RWPE1 (cell line): ENCODE measurements at regions not wholly inside any gene's neighbourhood (a gene's known extent, or its start where the extent isn't known, plus 50 kb on each side); places are given as distances from the start of the nearest gene placed in this dataset.

ENCODE experiments used
- CTCF ChIA-PET: fragments of 350-600 bp; sonication (Branson Sonifier 250); formaldehyde crosslinking; extraction: SDS; loops from one replicate; lab custom pipeline; 2021; lab: Yijun Ruan, JAX
- POLR2A ChIA-PET: fragments of 400-600 bp; formaldehyde crosslinking; extraction: SDS; loops from one replicate; lab custom pipeline; 2020; ENCODE audit warnings: antibody characterized with exemption; ENCODE audit not compliant: low non-redundant PET; lab: Yijun Ruan, JAX
- DNase-seq: peaks from one replicate; pipeline ENCODE4 v3.0.0; 2012; ENCODE audit warnings: low spot score
- H3K27ac ChIP-seq: fragments of 450-650 bp; 2 replicates; pipeline ENCODE4 v1.5.1; 2017
- TF ChIP-seq, protein P1 (sequence below): fragments of 450-650 bp; conservative IDR thresholded peaks from 2 replicates; pipeline ENCODE4 v1.5.1; 2017; ENCODE audit warnings: low read depth, mild to moderate bottlenecking

DNA sequence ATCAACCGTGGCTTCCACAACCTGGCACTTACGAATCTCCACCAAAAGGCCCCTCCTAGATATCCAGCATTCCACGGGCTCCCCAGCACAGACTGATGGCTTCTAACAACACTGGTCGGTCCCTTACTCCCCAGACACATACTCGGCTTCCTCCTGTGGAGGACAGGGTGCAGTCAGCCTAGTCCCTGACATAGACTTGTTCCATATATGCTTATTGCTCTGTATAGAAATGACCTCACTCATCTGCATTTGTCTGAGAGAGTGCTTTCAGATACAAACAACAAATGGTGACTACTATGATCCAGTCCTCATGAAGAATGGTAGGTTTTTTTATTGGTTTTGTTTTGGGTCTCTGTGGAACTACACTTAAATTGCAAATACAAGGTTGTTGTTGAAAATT is 72.4 kb downstream of the TMEM215 start:
- ChIA-PET CTCF (no interaction called here), POLR2A (no interaction called here)
- H3K27ac ChIP-seq, result no peak overlapping the region
- TF ChIP-seq, protein P1, sequence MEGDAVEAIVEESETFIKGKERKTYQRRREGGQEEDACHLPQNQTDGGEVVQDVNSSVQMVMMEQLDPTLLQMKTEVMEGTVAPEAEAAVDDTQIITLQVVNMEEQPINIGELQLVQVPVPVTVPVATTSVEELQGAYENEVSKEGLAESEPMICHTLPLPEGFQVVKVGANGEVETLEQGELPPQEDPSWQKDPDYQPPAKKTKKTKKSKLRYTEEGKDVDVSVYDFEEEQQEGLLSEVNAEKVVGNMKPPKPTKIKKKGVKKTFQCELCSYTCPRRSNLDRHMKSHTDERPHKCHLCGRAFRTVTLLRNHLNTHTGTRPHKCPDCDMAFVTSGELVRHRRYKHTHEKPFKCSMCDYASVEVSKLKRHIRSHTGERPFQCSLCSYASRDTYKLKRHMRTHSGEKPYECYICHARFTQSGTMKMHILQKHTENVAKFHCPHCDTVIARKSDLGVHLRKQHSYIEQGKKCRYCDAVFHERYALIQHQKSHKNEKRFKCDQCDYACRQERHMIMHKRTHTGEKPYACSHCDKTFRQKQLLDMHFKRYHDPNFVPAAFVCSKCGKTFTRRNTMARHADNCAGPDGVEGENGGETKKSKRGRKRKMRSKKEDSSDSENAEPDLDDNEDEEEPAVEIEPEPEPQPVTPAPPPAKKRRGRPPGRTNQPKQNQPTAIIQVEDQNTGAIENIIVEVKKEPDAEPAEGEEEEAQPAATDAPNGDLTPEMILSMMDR, result no peak
- DNase-seq, result no peak

DNA sequence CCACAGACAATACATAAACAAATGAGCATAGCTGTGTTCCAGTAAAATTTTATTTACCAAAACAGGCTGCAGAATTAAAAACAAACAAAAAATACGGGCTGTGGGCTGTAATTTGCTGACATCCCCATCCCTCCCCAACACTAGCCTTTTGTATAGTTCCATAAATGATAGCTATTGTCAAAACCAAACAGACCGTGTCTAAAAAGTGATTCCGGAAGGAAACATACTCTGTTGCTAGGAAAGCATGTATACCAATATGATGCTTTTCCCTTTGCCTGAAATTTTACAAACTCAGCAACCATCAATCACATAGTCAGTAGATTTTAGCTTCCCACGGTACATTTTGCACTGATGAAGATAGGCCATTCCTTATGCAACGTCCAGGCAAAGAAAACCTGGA is 80.0 kb downstream of the TMEM215 start:
- DNase-seq, result no peak
- TF ChIP-seq, protein P1, result no peak
- POLR2A ChIA-PET, result no interaction called here
- CTCF ChIA-PET, result interaction anchor here (1.0 kb wide), 1 partner anchor 198 kb away, joined by 3 read pairs; no protein-coding TSS in a partner anchor
- no peak overlapping the region for H3K27ac ChIP-seq

DNA sequence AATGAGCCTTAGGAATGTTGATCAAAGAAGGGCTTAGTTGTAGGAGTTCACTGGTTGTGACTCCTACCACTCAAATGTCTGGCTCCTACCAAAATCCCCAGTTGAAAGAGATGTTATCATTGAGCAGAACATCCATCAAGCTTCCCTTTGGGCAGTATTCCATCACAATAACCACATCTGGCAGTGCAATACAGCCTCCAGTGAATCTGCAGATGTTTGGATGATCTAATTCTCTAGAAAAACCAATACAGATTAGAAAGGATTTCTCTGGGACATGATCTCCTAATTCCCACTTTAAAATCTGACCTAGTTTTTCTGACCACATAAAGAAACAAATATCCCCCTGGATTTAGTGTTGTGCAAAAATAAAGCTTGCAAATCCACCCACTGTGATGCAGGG is 81.6 kb downstream of the TMEM215 start:
- ChIA-PET CTCF (no interaction called here), POLR2A (no interaction called here)
- no peak for DNase-seq
- TF ChIP-seq, protein P1, result no peak
- H3K27ac ChIP-seq, result no peak overlapping the region

DNA sequence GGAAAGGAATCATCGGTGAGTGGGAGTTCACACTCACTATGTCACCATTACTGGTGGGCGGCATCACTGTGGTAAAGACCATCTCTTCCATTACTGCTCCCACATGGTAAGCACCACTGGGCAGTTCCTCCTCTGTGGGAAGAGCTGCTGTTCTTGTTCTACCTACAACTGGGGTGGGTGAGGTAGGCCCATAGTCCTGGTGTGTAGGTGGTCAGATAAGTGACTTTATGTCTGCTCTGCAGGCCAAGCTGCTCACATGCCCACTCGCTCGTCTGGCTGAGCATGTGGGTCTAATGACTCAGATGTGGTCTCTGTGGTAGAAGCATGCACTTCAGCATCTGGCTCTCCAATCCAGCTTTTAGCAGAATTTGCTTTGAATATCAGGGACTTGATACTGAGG is 82.9 kb downstream of the TMEM215 start:
- no peak overlapping the region for H3K27ac ChIP-seq
- CTCF ChIA-PET, result no interaction called here
- POLR2A ChIA-PET, result no interaction called here
- TF ChIP-seq, protein P1, result no peak
- DNase-seq, result no peak

DNA sequence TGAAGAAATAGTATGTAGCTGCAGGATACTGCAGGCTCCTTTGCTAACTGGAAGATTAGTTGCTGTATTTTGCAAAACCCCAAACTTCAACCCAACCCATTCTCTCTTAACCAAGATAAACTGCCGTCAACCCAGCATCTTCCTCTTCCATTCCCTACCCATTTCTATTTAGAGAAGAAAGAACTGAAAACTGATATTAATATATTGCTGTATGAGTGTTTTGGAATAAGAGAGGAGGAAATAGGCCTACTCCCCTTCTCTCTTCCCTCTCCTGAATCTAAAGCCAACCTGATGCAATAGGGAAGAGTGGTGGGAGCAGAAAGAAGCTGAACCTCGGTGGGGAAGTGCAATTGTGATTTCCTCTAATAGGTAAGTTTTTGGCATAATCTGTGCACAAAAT is 83.7 kb downstream of the TMEM215 start:
- TF ChIP-seq, protein P1, result no peak
- no peak for DNase-seq
- no peak overlapping the region for H3K27ac ChIP-seq
- ChIA-PET POLR2A (no interaction called here), CTCF (no interaction called here)

DNA sequence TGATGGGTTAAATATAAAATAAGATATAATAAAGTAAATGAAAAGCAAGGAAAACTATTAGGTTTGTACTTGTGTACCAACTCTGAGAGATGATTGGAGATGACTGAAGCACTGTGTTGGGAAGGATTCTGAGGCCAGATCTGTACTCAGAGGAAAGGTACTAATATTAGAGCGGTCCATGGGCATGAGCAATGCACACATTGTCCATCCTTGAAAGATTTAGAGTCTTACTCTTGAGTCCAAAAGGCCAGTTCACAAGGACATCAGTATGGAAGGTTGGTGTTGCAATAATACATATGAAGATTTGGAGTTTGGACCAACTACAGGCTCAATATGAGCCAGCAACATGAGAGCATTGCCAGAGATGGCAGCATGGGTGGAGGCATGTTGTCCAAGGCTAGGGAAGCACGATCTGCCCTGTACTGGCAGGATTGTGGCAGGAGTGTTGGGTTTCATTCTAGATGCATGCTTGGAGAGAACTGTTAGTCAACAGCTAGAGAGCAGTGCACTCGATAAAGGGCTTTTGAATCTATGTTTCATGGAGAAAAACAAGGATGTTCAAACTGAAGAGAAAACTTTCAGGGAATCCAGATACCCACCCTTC is 84.4 kb downstream of the TMEM215 start:
- DNase-seq, result no peak
- ChIA-PET CTCF (interaction anchor here (0.6 kb wide), 1 partner anchor 123 kb away, joined by 3 read pairs; no protein-coding TSS in a partner anchor), POLR2A (no interaction called here)
- TF ChIP-seq, protein P1, result no peak
- H3K27ac ChIP-seq, result no peak overlapping the region
